Activated CD8-positive, alpha-beta memory T cell treated with anti-CD3 and anti-CD28 coated beads, Interleukin-2, amount 50 U/mL, for 4 hours (primary cell): ENCODE measurements at regions not wholly inside any gene's neighbourhood (a gene's known extent, or its start where the extent isn't known, plus 50 kb on each side); places are given as distances from the start of the nearest gene placed in this dataset.

Experiments used
- DNase-seq: peaks from one replicate; pipeline ENCODE4 v3.0.0-alpha.2; 2020

DNA sequence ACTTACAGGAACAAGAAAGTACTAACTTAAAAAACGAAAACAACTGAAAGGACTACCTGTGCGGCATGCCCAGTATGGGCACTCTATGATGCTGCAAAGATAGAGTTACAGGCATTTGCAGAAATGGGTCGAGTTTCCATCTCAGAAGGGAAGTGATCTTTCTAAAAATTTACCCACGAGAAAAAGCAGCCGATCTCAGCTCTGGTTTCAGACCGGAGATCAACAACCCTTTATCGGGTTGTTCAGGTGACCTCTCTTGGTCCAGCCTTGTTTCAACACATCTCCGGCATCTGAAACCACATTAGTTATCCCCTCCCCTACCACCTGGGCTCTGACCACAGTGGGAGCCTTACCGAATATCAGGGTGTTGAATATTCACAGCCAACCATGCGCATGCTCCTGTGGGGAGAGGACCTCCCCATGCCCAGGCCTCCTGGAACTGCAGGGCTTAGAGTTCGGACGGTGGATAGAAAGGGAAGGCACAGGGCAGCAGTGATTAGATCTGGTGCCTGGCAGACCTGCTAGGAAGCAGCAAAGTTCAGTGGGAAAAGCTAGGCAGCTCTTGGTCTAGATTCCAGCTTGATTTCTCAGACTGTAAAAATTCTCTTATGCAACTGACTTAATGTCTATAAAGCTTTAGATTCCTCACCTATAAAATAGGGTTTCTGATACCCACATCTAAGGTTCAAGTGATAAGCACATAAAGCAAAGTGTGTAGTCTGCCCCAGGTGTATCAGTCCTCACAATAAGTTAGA, 906.0 kb downstream of the VRK1 start:
- DNase-seq = no peak

DNA sequence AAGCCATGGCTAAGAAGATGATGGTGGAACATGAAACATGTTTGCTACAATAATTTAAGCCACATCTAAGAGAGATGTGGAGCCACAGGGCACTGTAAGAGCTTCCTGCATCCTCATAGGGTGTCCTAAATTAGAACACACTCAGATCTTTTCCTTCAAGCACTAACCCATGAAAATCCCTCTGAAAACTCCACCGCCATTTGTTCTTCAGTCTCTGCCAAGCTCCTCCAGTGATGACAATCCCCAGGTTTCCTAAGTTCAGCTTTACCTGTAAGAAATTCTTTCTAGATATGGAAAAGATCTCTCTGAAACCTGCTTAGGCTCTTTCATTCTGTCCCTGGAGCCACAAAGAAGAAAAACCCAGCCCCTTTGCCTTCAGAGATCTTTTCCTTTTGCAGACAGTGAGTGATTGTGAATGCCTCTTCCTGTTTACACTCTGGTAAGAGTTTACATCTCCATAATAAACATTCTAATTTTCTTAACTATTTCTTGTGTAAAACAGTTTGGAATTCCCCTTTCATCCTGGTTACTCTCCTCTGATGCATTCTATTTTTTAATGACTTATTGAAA, 907.2 kb downstream of the VRK1 start:
- no peak for DNase-seq

DNA sequence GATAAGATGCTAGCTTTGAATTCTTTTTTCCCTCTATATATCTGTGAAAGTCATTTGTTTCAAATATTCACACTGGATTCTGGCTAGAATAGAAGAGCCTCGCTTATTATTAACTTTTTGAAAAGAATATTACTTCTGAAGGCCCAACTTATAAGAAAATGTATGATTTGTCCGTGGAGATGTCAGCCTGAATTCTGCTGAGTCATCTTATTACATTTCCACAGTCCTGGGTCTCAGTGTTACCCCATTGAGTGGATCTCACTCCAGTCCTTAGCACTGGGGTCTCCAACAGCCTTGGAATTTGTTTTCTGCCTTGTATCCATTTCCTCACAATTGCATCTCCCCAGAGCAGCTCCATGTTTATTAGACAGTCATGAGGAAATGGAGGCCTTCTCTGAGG, 907.9 kb downstream of the VRK1 start:
- DNase-seq = no peak

- no peak for DNase-seq
Observed at GRCh38 chr14:97705976-97706375, 908.8 kb downstream of the VRK1 start.

- DNase-seq = no peak
Observed at GRCh38 chr14:97706819-97707218, 909.6 kb downstream of the VRK1 start.

- no peak for DNase-seq
Observed at GRCh38 chr14:97707603-97708002, 910.4 kb downstream of the VRK1 start.

GRCh38 chr14:97709552-97709951, 912.4 kb downstream of the VRK1 start:
- DNase-seq = peak; percentile 40

DNA sequence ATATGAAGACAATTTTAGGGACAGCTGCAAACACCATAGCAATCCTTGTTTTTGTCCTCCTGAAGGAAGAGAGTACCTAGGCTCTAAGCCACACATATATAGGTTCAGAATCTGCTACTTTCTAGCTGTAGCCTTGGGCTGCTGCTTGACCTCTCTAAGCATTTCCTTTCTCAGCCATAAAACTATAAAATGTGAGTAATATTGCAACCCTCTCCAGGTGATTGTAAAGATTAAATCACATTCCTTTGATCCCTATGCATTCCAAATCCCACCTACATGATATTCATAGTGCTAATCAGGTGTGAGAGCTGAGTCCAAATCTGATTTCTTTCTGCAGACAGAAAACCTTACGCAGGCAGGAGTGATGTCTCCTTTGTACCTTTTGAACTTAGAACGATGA, 913.5 kb downstream of the VRK1 start:
- no peak for DNase-seq

DNA sequence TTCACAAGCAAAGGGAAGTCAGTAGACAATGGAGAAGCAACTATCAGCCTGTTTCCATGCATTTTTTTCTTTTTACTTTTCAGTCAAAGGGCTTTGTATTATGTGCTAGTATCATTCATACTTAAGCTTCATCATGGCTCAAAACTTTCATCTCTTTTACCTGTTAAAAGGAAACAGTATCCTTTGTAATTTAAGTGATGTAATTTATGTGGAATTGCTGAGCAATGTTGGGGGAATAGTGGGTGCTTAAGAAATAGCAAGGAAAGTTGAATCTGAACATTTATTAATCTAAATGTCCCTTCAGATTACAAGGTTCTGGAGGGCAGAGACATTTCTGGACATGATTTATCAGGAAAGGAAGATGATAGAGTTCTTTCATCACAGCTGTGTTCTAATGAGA, 915.3 kb downstream of the VRK1 start:
- DNase-seq = no peak

DNA sequence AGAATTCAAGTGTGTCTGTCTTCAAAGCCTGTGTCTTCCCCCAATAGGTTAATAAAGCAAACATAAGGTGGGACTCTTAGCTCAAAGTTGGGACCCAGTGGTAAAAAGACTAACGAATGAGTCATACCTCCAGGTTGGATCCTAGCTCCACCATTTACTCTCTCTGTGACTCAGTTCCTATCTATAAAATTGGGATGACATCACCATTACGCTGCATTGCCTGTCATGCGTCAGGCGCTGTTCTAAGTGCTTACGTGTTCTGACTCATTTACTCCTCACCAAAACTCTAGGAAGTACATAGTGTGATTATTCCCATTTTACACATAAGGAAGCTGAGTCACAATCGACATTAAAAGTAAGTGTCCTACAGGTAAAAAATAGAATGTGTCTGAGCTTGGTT, 915.8 kb downstream of the VRK1 start:
- no peak for DNase-seq

DNA sequence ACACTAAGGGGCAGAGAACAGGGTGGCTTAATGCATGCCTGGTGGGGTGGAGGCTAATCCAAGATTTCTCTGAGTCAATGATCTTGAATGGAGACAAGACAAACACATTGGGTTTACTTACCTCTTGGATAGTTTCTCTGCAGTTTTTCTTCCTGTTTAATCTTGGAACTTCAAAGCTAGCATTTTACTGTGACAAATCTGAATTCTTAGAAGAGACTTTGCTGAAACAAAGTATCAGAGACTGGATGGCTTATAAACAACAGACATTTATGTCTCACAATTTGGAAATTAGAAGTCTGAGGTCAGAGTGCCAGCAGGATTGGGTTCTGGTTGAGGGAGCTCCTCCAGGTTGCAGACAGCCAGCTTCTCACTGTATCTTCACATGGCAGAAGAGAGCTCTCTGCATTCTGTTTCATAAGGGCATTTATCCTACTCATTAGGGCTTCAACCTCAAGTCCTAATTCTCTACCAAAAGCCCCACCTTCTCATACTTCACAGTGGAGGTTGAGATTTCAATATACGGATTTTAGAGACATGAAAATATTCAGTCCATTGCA, 921.8 kb downstream of the VRK1 start:
- no peak for DNase-seq

- DNase-seq = peak; percentile 44
Observed at GRCh38 chr14:97719931-97720330, 922.7 kb downstream of the VRK1 start.

- DNase-seq = no peak
Observed at GRCh38 chr14:97723351-97723750, 926.2 kb downstream of the VRK1 start.

DNA sequence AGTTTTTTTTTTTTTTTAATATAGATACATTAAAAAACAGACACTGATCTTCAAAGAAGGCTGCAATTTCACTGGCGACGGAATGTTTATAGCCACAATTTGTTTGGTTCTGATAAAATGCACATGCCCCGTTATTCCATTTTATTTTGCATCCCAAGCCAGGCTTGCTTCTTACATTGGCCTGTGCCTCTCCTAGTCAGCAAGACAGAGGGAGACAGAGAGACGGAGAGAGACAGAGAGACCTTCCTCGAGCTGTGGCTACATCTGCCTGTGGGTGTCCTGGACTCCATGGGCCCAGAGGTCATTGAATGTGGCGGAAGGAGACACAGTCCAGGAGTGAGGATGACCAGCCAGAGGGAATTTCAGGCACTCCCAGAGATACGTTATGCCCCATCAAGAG, 926.6 kb downstream of the VRK1 start:
- DNase-seq = no peak

- DNase-seq = no peak
Observed at GRCh38 chr14:97724265-97724731, 927.1 kb downstream of the VRK1 start.

DNA sequence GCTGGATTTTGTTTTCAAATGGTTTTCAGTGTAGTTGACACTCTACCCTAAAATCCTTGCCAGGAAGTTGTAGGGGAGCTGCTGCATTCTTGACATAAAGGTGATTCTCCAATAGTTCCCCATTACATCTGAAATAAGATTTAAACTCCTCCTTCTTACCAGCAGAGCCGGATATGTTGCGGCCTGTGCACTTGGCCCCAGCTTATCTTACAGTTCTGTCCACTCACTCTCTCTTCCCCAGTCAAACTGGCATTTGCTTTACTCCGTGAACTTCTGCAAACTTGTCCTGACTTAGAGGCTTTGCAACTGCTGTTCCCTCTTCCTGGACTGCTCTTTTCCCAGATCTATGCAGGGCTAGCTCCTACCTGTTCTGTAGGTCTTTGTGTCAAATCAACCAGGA, 929.5 kb downstream of the VRK1 start:
- DNase-seq = no peak

DNA sequence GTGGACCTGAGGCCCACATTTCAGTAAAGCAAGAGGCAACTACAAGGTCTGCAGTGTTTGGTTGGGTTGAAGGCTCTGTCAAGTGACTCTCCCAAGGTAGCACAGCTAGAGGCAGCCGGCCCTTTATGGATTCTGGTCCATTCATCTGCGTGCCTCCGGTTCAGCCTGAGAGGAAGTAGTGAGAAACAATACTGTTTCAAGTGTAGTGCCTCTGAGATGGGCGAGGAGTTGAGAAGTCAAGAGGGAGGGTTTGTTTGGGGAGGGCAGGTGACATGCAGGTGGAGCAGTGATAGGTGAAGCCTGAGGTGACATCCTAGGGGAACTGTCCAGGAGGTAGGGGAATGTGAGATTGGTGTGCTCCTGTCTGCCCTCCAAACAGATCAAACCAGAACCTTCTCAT, 933.5 kb downstream of the VRK1 start:
- no peak for DNase-seq

DNA sequence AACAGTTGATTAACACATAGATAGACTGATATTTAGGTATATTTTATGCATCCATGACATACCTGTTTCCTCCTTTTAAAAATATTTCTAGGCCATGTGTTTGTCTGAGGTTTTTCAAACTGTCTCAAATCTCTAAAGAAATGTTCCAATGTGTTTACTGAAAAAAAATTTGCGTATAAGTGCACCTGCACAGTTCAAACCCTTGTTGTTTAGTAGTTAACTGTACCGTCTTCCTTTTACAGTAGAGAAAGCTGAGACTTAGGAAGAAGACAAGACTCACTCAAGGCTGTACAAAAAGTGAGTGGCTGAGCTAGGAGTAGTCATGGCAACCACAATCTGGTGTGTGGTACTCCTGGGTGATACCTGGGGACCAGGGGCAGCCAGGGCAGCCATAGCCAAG, 934.6 kb downstream of the VRK1 start:
- DNase-seq = no peak

GRCh38 chr14:97747316-97747715, 950.1 kb downstream of the VRK1 start:
- no peak for DNase-seq

GRCh38 chr14:97748616-97749015, 951.4 kb downstream of the VRK1 start:
- no peak for DNase-seq

DNA sequence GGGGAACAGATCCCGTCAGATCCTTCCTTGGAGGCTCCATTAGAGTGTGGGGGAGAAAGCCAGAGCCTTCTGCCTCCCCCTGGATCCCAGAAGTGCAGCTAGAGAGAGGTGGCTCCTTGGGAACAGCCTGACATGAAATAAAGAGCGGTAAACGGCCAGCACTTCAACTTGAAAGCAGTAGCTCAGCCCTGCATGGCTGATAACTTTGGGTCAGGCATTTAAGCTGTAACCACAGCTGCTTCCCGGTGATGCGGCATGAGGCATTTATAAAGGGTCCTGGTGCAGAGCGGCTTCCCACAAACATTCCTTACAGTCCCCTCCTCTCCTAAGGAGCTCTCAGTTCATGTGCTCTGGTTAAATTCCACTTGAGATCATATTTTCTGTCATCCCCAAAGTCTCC, 960.3 kb downstream of the VRK1 start:
- no peak for DNase-seq

GRCh38 chr14:97760050-97760449, 962.9 kb downstream of the VRK1 start:
- DNase-seq = no peak

DNA sequence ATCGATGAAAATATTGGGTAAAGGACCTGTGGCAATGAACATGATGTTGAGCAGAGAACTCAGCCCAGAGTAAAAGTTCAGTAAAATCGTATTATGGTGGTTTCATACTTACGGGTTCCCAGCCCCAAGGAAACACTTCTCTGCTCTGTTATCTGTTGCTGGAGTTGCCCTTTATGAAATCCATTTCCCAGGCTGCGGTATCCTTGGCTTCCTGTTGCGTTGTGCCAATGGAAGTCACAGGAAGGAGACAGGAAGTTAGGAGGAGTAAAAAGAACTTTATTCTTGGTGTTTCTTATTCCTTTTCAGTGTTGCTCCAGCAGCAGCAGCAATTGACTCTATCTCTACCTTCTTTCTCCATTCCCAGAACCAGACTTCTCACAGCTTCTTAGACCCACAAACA, 965.2 kb downstream of the VRK1 start:
- no peak for DNase-seq

- no peak for DNase-seq
Observed at GRCh38 chr14:97771340-97772045, 974.3 kb downstream of the VRK1 start.
